Psoas muscle (tissue), 7 donors: ENCODE measurements at regions not wholly inside any gene's neighbourhood (a gene's known extent, or its start where the extent isn't known, plus 50 kb on each side); places are given as distances from the start of the nearest gene placed in this dataset.
A peak's percentile ranks its signal among the peaks of the same experiment; 100 is the strongest.

Source experiments
- ATAC-seq, 4 donors: fragments of 200-7000 bp; cut with Tn5 transposase; one replicate each; pipeline ENCODE4 v1.9.1; 2020; ENCODE audit warnings: moderate library complexity in 3 of 4, mild to moderate bottlenecking in 2 of 4
- DNase-seq, 2 donors: peaks; one replicate each; pipeline ENCODE4 v3.0.0-alpha.2; 2020
- H3K27ac ChIP-seq: fragments of 200-600 bp; one replicate; pipeline ENCODE4 v1.8.0; 2022
- H3K27me3 ChIP-seq, 3 donors: fragments of 200-600 bp in 1 of 3; one replicate each; pipeline versions ENCODE4 v1.6.1 to v1.8.0; 2013 to 2022; ENCODE audit warnings: low read length in 2 of 3, mild to moderate bottlenecking in 2 of 3, moderate library complexity in 1 of 3; ENCODE audit not compliant: insufficient read depth in 3 of 3
- H3K36me3 ChIP-seq, 2 donors: fragments of 200-600 bp in 1 of 2; one replicate each; pipeline versions ENCODE4 v1.6.1 to v1.8.0; 2013 to 2022; ENCODE audit warnings: low read depth in 1 of 2, mild to moderate bottlenecking in 1 of 2, moderate library complexity in 1 of 2; ENCODE audit not compliant: insufficient read depth in 1 of 2
- H3K4me1 ChIP-seq: fragments of 200-600 bp; one replicate; pipeline ENCODE4 v1.8.0; 2022
- H3K4me3 ChIP-seq: fragments of 200-600 bp; one replicate; pipeline ENCODE4 v1.8.0; 2022; ENCODE audit warnings: mild to moderate bottlenecking
- H3K9me3 ChIP-seq: fragments of 200-600 bp; one replicate; pipeline ENCODE4 v1.8.0; 2022
- CTCF ChIP-seq: fragments of 200-600 bp; IDR thresholded peaks from one replicate; pipeline ENCODE4 v1.8.0; 2022; ENCODE audit warnings: antibody characterized with exemption
- WGBS, 3 donors: extraction: QIAGEN DNeasy Blood & Tissue Kit; methylation state at CpG; one replicate each; pipeline versions ENCODE4 v1.1.6 to v1.1.7; 2013; 5-methylcytosine and 5-hydroxymethylcytosine counted together
- intact Hi-C, 2 donors: fragments of 100-400 bp; cut with DNase I; formaldehyde crosslinking; loops; one replicate each; pipeline versions ENCODE4 v1.11.0 to v1.14.2; 2022
- donor health status: healthy with polysubstance abuse.
- donor health status: DM: no; HTN: no; CAD: no; lungs with moderate emphysema.
- donor health status: Bipolar disorder and iron deficiency.
- donor health status: healthy.
- donor health status: DM: yes; HTN: yes; CAD: no.
- donor health status: DM: no; HTN: no; CAD: no.
- donor health status: DM: yes; HTN: yes; CAD: no.

- intact Hi-C loops: no loop called here
- 68 to 76% (median 73%) methylated on average over 13 of the region's 13 CpGs for WGBS, 3 donors
- no peak for TF ChIP-seq CTCF
These were observed 125.5 kb upstream of the NCAM1 start for GRCh38 chr11:112835591-112836255.

GRCh38 chr11:112836256-112836602 is 125.0 kb upstream of the NCAM1 start:
- Histone ChIP-seq H3K4me1 (no peaks in the 10 kb centered on the region), H3K36me3 (no peaks in the 10 kb centered on the region), H3K27ac (no peak overlapping the region), H3K4me3 (no peak overlapping the region), H3K9me3 (no peaks in the 10 kb centered on the region), H3K27me3 (no peaks in the 10 kb centered on the region)
- TF ChIP-seq CTCF: no peak
- ATAC-seq (no peak), DNase-seq (no peak)
- WGBS, 3 donors: 74 to 80% (median 79%) methylated on average over 9 of the region's 9 CpGs
- intact Hi-C loops: no loop called here

More at GRCh38 chr11:112835591-112836255, 125.5 kb upstream of the NCAM1 start:
- Histone ChIP-seq H3K4me3 (no peak overlapping the region), H3K27ac (no peak overlapping the region), H3K4me1 (no peaks in the 10 kb centered on the region), H3K36me3 (no peaks in the 10 kb centered on the region), H3K9me3 (no peaks in the 10 kb centered on the region), H3K27me3 (no peaks in the 10 kb centered on the region)
- ATAC-seq: no peak
- no peak for DNase-seq

GRCh38 chr11:112837162-112837826 is 123.9 kb upstream of the NCAM1 start:
- intact Hi-C loops: no loop called here
- no peak overlapping the region for H3K4me3 ChIP-seq
- no peak for DNase-seq

GRCh38 chr11:112839051-112839450 is 122.2 kb upstream of the NCAM1 start:
- Histone ChIP-seq H3K4me1 (no peaks in the 10 kb centered on the region), H3K36me3 (no peaks in the 10 kb centered on the region), H3K4me3 (no peak overlapping the region), H3K9me3 (no peaks in the 10 kb centered on the region), H3K27me3 (no peaks in the 10 kb centered on the region), H3K27ac (no peak overlapping the region)
- ATAC-seq (no peak), DNase-seq (no peak)
- intact Hi-C loops: no loop called here
- no peak for TF ChIP-seq CTCF
- WGBS, 3 donors: 79 to 87% (median 81%) methylated on average over 3 of the region's 3 CpGs

More at GRCh38 chr11:112837162-112837826, 123.9 kb upstream of the NCAM1 start:
- Histone ChIP-seq H3K9me3 (no peaks in the 10 kb centered on the region), H3K4me1 (no peaks in the 10 kb centered on the region), H3K27ac (no peak overlapping the region), H3K36me3 (no peaks in the 10 kb centered on the region), H3K27me3 (no peaks in the 10 kb centered on the region)
- peak in 1 of 4 donors; percentile 37 for ATAC-seq
- peak; percentile 12 for TF ChIP-seq CTCF
- WGBS, 3 donors: 56 to 69% (median 69%) methylated on average over 8 of the region's 8 CpGs
